ENCODE measurements at regions not wholly inside any gene's neighbourhood (a gene's known extent, or its start where the extent isn't known, plus 50 kb on each side); places are given as distances from the start of the nearest gene placed in this dataset.
A peak's percentile ranks its signal among the peaks of the same experiment; 100 is the strongest.

- intact Hi-C loops (cut with DNase I): no loop called here
- DNase-seq: no peak
Measured at GRCh38 chr10:3872712-3873329, 87.8 kb upstream of the KLF6 start.

GRCh38 chr10:3871424-3871996 lies 86.5 kb upstream of the KLF6 start:
- intact Hi-C loops (cut with DNase I): no loop called here
- no peak for DNase-seq

- DNase-seq: no peak
- intact Hi-C loops (cut with DNase I): no loop called here
Measured at GRCh38 chr10:3869036-3869435, 84.0 kb upstream of the KLF6 start.

GRCh38 chr10:3868271-3868664 lies 83.3 kb upstream of the KLF6 start:
- intact Hi-C loops (cut with DNase I): no loop called here
- DNase-seq: no peak

GRCh38 chr10:3867454-3868270 lies 82.7 kb upstream of the KLF6 start:
- intact Hi-C loops (cut with DNase I): no loop called here

GRCh38 chr10:3866332-3866731 lies 81.3 kb upstream of the KLF6 start:
- intact Hi-C loops (cut with DNase I): no loop called here
- DNase-seq: no peak

More at GRCh38 chr10:3867454-3868270, 82.7 kb upstream of the KLF6 start:
- DNase-seq: no peak

- DNase-seq: no peak
- intact Hi-C loops (cut with DNase I): no loop called here
Measured at GRCh38 chr10:3865565-3865964, 80.6 kb upstream of the KLF6 start.

GRCh38 chr10:3861795-3862194 lies 76.8 kb upstream of the KLF6 start:
- no peak for DNase-seq
- intact Hi-C loops (cut with DNase I): no loop called here

- intact Hi-C loops (cut with DNase I): no loop called here
- DNase-seq: no peak
Measured at GRCh38 chr10:3858051-3858845, 73.2 kb upstream of the KLF6 start.

GRCh38 chr10:3857318-3857717 lies 72.3 kb upstream of the KLF6 start:
- no peak for DNase-seq
- intact Hi-C loops (cut with DNase I): no loop called here

GRCh38 chr10:3856593-3856992 lies 71.6 kb upstream of the KLF6 start:
- intact Hi-C loops (cut with DNase I): no loop called here
- DNase-seq: no peak

GRCh38 chr10:3853547-3854303 lies 68.7 kb upstream of the KLF6 start:
- no peak for DNase-seq
- intact Hi-C loops (cut with DNase I): no loop called here

GRCh38 chr10:3853016-3853415 lies 68.0 kb upstream of the KLF6 start:
- no peak for DNase-seq
- intact Hi-C loops (cut with DNase I): no loop called here

- intact Hi-C loops (cut with DNase I): no loop called here
- DNase-seq: peak in 3 of 10 donors; percentile 29 to 54 (median 36)
Measured at GRCh38 chr10:3852147-3852904, 67.3 kb upstream of the KLF6 start.

- intact Hi-C loops (cut with DNase I): no loop called here
- DNase-seq: no peak
Measured at GRCh38 chr10:3850999-3851937, 66.3 kb upstream of the KLF6 start.

- DNase-seq: no peak
- intact Hi-C loops (cut with DNase I): no loop called here
Measured at GRCh38 chr10:3848775-3849635, 64.0 kb upstream of the KLF6 start.

- intact Hi-C loops (cut with DNase I): no loop called here
Measured at GRCh38 chr10:3848005-3848774, 63.2 kb upstream of the KLF6 start.

More at GRCh38 chr10:3848005-3848774, 63.2 kb upstream of the KLF6 start:
- DNase-seq: no peak
